Transverse colon (tissue), 4 donors: ENCODE measurements at regions not wholly inside any gene's neighbourhood (a gene's known extent, or its start where the extent isn't known, plus 50 kb on each side); places are given as distances from the start of the nearest gene placed in this dataset.
"Not testable (repeated sequence)": the region's sequence is repeated elsewhere in the genome, so short reads cannot be mapped to it uniquely, and the experiment has no call there.

Source experiments
- DNase-seq: peaks from one replicate; pipeline ENCODE4 v3.0.0-alpha.2; 2019
- H3K27ac ChIP-seq, 4 donors: fragments of 200-600 bp; sonication (generic); 2 replicates each; pipeline ENCODE4 v1.5.1; 2016 to 2018; ENCODE audit warnings: inconsistent platforms in 4 of 4
- H3K27me3 ChIP-seq: fragments of 200-600 bp; sonication (generic); 2 replicates; pipeline ENCODE4 v1.5.1; 2017; ENCODE audit warnings: inconsistent platforms
- H3K36me3 ChIP-seq, 4 donors: fragments of 200-600 bp; sonication (generic); 2 replicates each; pipeline ENCODE4 v1.5.1; 2017 to 2019; ENCODE audit warnings: inconsistent platforms in 4 of 4
- H3K4me1 ChIP-seq, 4 donors: fragments of 200-600 bp; sonication (generic); 2 replicates each; pipeline ENCODE4 v1.5.1; 2017 to 2020; ENCODE audit warnings: inconsistent platforms in 4 of 4
- H3K4me3 ChIP-seq, 4 donors: fragments of 200-600 bp; sonication (generic); 1 replicate in 1 of 4; 2 replicates in 3 of 4; pipeline versions ENCODE4 v1.5.1 to v1.6.1; 2017 to 2019; ENCODE audit warnings: inconsistent platforms in 4 of 4
- H3K9me3 ChIP-seq, 2 donors: fragments of 200-600 bp; sonication (generic); 2 replicates each; pipeline ENCODE4 v1.5.1; 2017 to 2019; ENCODE audit warnings: inconsistent platforms in 2 of 2
- CTCF ChIP-seq, 5 experiments: fragments of 200-600 bp in 3 of 5; fragments of 450-650 bp in 2 of 5; sonication (generic) in 3 of 5; IDR thresholded peaks; 1 replicate in 2 of 5; 2 replicates in 3 of 5; pipeline ENCODE4 v1.5.1; 2016 to 2017; ENCODE audit warnings: antibody characterized with exemption in 5 of 5, inconsistent platforms in 3 of 5, mild to moderate bottlenecking in 2 of 5, moderate library complexity in 1 of 5
- EP300 ChIP-seq: sonication (generic); formaldehyde crosslinking; IDR thresholded peaks from one replicate; pipeline ENCODE4 v1.6.1; 2017; ENCODE audit warnings: antibody characterized with exemption, low read depth
- POLR2A ChIP-seq: fragments of 450-650 bp; IDR thresholded peaks from one replicate; pipeline ENCODE4 v1.6.1; 2016; ENCODE audit warnings: antibody characterized with exemption, mild to moderate bottlenecking, moderate library complexity
- POLR2AphosphoS5 ChIP-seq, 3 donors: sonication (generic); formaldehyde crosslinking; IDR thresholded peaks; one replicate each; pipeline ENCODE4 v1.6.1; 2016; ENCODE audit warnings: antibody characterized with exemption in 3 of 3
- WGBS, 2 donors: methylation state at CpG; one replicate each; pipeline ENCODE4 v1.1.5; 2018; ENCODE audit warnings: low coverage in 1 of 2; 5-methylcytosine and 5-hydroxymethylcytosine counted together
- in situ Hi-C, 4 donors: fragments of 200-750 bp; cut with MboI; loops; one replicate each; pipeline versions ENCODE4 v1.15.0 to v1.15.1; 2017; ENCODE audit warnings: low sequenced_read_pairs in 3 of 4, low pct_ligation_motif_present in 1 of 4, low pct_unique_long_range_greater_than_20kb in 1 of 4
- intact Hi-C: fragments of 100-400 bp; cut with DNase I; formaldehyde crosslinking; loops from one replicate; pipeline ENCODE4 v1.15.1; 2023; ENCODE audit warnings: low total_unique reads

GRCh38 chr13:59318320-59318930, 845.3 kb downstream of the DIAPH3 start:
- Histone ChIP-seq H3K4me3 (no peak overlapping the region), H3K4me1 (no peaks in the 10 kb centered on the region), H3K27ac (no peak overlapping the region), H3K27me3 (no peaks in the 10 kb centered on the region), H3K36me3 (no peaks in the 10 kb centered on the region), H3K9me3 (no peaks in the 10 kb centered on the region)
- DNase-seq = peak; percentile 54
- TF ChIP-seq POLR2A (no peak), CTCF (IDR thresholded peaks at IDR 0.05) (peak; percentile 22 to 70 (median 64)), POLR2AphosphoS5 (IDR thresholded peaks at IDR 0.05) (no peak), EP300 (no peak)
- in situ Hi-C loops (no loop called here), intact Hi-C loops (no loop called here)
- 36 to 55% methylated on average over 4 of the region's 4 CpGs for WGBS, 2 donors

- no peak for DNase-seq
- 76 to 82% methylated on average over 3 of the region's 3 CpGs for WGBS, 2 donors
- Histone ChIP-seq H3K36me3 (no peaks in the 10 kb centered on the region), H3K27me3 (no peaks in the 10 kb centered on the region), H3K4me3 (no peak overlapping the region), H3K27ac (no peak overlapping the region), H3K4me1 (no peaks in the 10 kb centered on the region), H3K9me3 (no peaks in the 10 kb centered on the region)
- intact Hi-C loops = no loop called here
- no peak for TF ChIP-seq POLR2A
- no peak for TF ChIP-seq EP300
- TF ChIP-seq CTCF (IDR thresholded peaks at IDR 0.05) = no peak
- no peak for TF ChIP-seq POLR2AphosphoS5 (IDR thresholded peaks at IDR 0.05)
- in situ Hi-C loops = no loop called here
Observed at GRCh38 chr13:59319276-59319675, 844.5 kb downstream of the DIAPH3 start.

- in situ Hi-C loops = no loop called here
- no peak overlapping the region for H3K27ac ChIP-seq
Observed at GRCh38 chr13:59320021-59320420, 843.7 kb downstream of the DIAPH3 start.

GRCh38 chr13:59324401-59324800, 839.3 kb downstream of the DIAPH3 start:
- intact Hi-C loops, H3K27ac ChIP-seq, H3K9me3 ChIP-seq, H3K4me3 ChIP-seq, in situ Hi-C loops, H3K4me1 ChIP-seq, H3K36me3 ChIP-seq, H3K27me3 ChIP-seq, DNase-seq: not testable (repeated sequence)
- 88 to 93% methylated on average over 4 of the region's 4 CpGs for WGBS, 2 donors

More at GRCh38 chr13:59320021-59320420, 843.7 kb downstream of the DIAPH3 start:
- H3K4me3 ChIP-seq = no peak overlapping the region
- H3K9me3 ChIP-seq = no peaks in the 10 kb centered on the region
- no peaks in the 10 kb centered on the region for H3K4me1 ChIP-seq
- intact Hi-C loops = no loop called here
- 10 to 48% methylated on average over 1 to 2 of the region's 2 CpGs for WGBS, 2 donors
- no peaks in the 10 kb centered on the region for H3K36me3 ChIP-seq
- no peak for DNase-seq
- H3K27me3 ChIP-seq = no peaks in the 10 kb centered on the region
- TF ChIP-seq POLR2A (no peak), CTCF (IDR thresholded peaks at IDR 0.05) (no peak), POLR2AphosphoS5 (IDR thresholded peaks at IDR 0.05) (no peak), EP300 (no peak)

GRCh38 chr13:59326717-59327116, 837.0 kb downstream of the DIAPH3 start:
- 94% methylated on average over 1 of the region's 1 CpG; no CpG with 5 or more reads in 1 of the 2 donors for WGBS, 2 donors
- H3K27me3 ChIP-seq = no peaks in the 10 kb centered on the region
- H3K4me1 ChIP-seq = no peaks in the 10 kb centered on the region
- no peak for DNase-seq
- no peak overlapping the region for H3K4me3 ChIP-seq
- H3K36me3 ChIP-seq = no peaks in the 10 kb centered on the region
- no peak for TF ChIP-seq POLR2AphosphoS5 (IDR thresholded peaks at IDR 0.05)
- no peak for TF ChIP-seq EP300
- no peak for TF ChIP-seq POLR2A
- TF ChIP-seq CTCF (IDR thresholded peaks at IDR 0.05) = no peak
- H3K27ac ChIP-seq = no peak overlapping the region
- intact Hi-C loops = no loop called here
- in situ Hi-C loops = no loop called here
- no peaks in the 10 kb centered on the region for H3K9me3 ChIP-seq
